ENCODE measurements at regions not wholly inside any gene's neighbourhood (a gene's known extent, or its start where the extent isn't known, plus 50 kb on each side); places are given as distances from the start of the nearest gene placed in this dataset.

GRCh38 chr1:184919892-184920291, 54.4 kb downstream of the NIBAN1 start:
- no peak for DNase-seq (ENCODE audit: low read depth in 3 of 3)

GRCh38 chr1:184915463-184916090, 58.7 kb downstream of the NIBAN1 start:
- DNase-seq (ENCODE audit: low read depth in 3 of 3) = no peak

GRCh38 chr1:184914149-184914548, 60.2 kb downstream of the NIBAN1 start:
- no peak for DNase-seq (ENCODE audit: low read depth in 3 of 3)

GRCh38 chr1:184912392-184912791, 61.9 kb downstream of the NIBAN1 start:
- DNase-seq (ENCODE audit: low read depth in 3 of 3) = no peak

- no peak for DNase-seq (ENCODE audit: low read depth in 3 of 3)
Observed at GRCh38 chr1:184911830-184912229, 62.5 kb downstream of the NIBAN1 start.

GRCh38 chr1:184911103-184911745, 63.1 kb downstream of the NIBAN1 start:
- DNase-seq (ENCODE audit: low read depth in 3 of 3) = no peak

GRCh38 chr1:184910691-184911091, 63.6 kb downstream of the NIBAN1 start:
- no peak for DNase-seq (ENCODE audit: low read depth in 3 of 3)

GRCh38 chr1:184910005-184910404, 64.3 kb downstream of the NIBAN1 start:
- DNase-seq (ENCODE audit: low read depth in 3 of 3) = no peak

GRCh38 chr1:184909019-184909418, 65.3 kb downstream of the NIBAN1 start:
- DNase-seq (ENCODE audit: low read depth in 3 of 3) = no peak

- DNase-seq (ENCODE audit: low read depth in 3 of 3) = no peak
Observed at GRCh38 chr1:184908506-184908905, 65.8 kb downstream of the NIBAN1 start.

GRCh38 chr1:184907500-184907899, 66.8 kb downstream of the NIBAN1 start:
- no peak for DNase-seq (ENCODE audit: low read depth in 3 of 3)

- no peak for DNase-seq (ENCODE audit: low read depth in 3 of 3)
Observed at GRCh38 chr1:184906761-184907160, 67.5 kb downstream of the NIBAN1 start.

- DNase-seq (ENCODE audit: low read depth in 3 of 3) = no peak
Observed at GRCh38 chr1:184905601-184906322, 68.5 kb downstream of the NIBAN1 start.

GRCh38 chr1:184903111-184903692, 71.1 kb downstream of the NIBAN1 start:
- no peak for DNase-seq (ENCODE audit: low read depth in 3 of 3)

GRCh38 chr1:184900507-184900906, 73.8 kb downstream of the NIBAN1 start:
- DNase-seq (ENCODE audit: low read depth in 3 of 3) = no peak

- no peak for DNase-seq (ENCODE audit: low read depth in 3 of 3)
Observed at GRCh38 chr1:184896000-184896399, 78.3 kb downstream of the NIBAN1 start.

- DNase-seq (ENCODE audit: low read depth in 3 of 3) = no peak
Observed at GRCh38 chr1:184895086-184895485, 79.2 kb downstream of the NIBAN1 start.

- DNase-seq (ENCODE audit: low read depth in 3 of 3) = no peak
Observed at GRCh38 chr1:184893695-184894094, 80.6 kb downstream of the NIBAN1 start.

GRCh38 chr1:184892116-184892515, 82.2 kb downstream of the NIBAN1 start:
- no peak for DNase-seq (ENCODE audit: low read depth in 3 of 3)

- DNase-seq (ENCODE audit: low read depth in 3 of 3) = no peak
Observed at GRCh38 chr1:184891440-184891839, 82.9 kb downstream of the NIBAN1 start.

GRCh38 chr1:184890539-184890973, 83.8 kb downstream of the NIBAN1 start:
- DNase-seq (ENCODE audit: low read depth in 3 of 3) = peak in 1 of 3 experiments; percentile 12

GRCh38 chr1:184889902-184890301, 84.4 kb downstream of the NIBAN1 start:
- DNase-seq (ENCODE audit: low read depth in 3 of 3) = no peak

- DNase-seq (ENCODE audit: low read depth in 3 of 3) = no peak
Observed at GRCh38 chr1:184889166-184889565, 85.1 kb downstream of the NIBAN1 start.

All from stimulated activated CD4-positive, alpha-beta T cell treated with anti-CD3 and anti-CD28 coated beads, TNF-alpha, amount 100 ng/mL, for 4 hours (primary cell).